ENCODE measurements at regions not wholly inside any gene's neighbourhood (a gene's known extent, or its start where the extent isn't known, plus 50 kb on each side); places are given as distances from the start of the nearest gene placed in this dataset.
A peak's percentile ranks its signal among the peaks of the same experiment; 100 is the strongest.

DNA sequence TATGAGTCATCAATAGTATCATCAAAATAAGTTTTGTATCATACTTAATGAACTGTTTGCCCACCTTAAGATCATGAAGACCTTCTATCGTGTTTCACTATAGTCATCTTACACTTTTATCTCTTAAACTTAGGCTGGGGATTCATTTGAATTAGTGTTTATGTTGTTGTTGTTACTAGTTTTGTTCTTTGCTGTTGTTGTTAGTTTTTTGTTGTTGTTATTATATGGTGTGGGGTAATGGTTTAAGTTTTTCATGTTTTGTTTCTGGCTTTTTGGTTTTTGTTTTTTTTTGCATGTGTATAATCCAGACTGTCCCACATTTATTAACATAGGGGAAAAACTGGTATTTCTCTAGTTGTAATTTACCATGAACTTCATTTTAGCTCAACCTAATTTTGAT is 965.1 kb upstream of the MIR17HG start:
- TF ChIP-seq MXI1 (IDR thresholded peaks at IDR 0.05; ENCODE audit: borderline replicate concordance, low read depth, low read length): no peak
- TF ChIP-seq FOS (IDR thresholded peaks at IDR 0.05; ENCODE audit: low read depth, low read length): 0 out of 2 replicates have a peak, but pooled peaks have one; percentile 12
- no peak overlapping the region for H2BK20ac ChIP-seq (ENCODE audit: low read depth, low read length)
- no peak overlapping the region for H4K8ac ChIP-seq (ENCODE audit: low read depth in 2 of 2, low read length in 2 of 2)
- no peak overlapping the region for H2BK15ac ChIP-seq (ENCODE audit: low read depth, low read length)
- H3K4ac ChIP-seq (ENCODE audit: low read depth, low read length): no peak overlapping the region
- dilution Hi-C loops (cut with HindIII; ENCODE audit: low sequenced_read_pairs, unreplicated experiment) (no loop called here), intact Hi-C loops (cut with micrococcal nuclease) (no loop called here), in situ Hi-C loops (cut with MboI; ENCODE audit: low sequenced_read_pairs) (no loop called here)
- no peaks in the 10 kb centered on the region for H3K27me3 ChIP-seq (ENCODE audit: control insufficient read depth, insufficient read depth, low read length)
- no peaks in the 10 kb centered on the region for H3K4me1 ChIP-seq (ENCODE audit: control insufficient read depth, insufficient read depth, low read length)
- BruUV-seq (replicated peaks): no TSS peak
- H3K4me3 ChIP-seq (ENCODE audit: insufficient read depth, low read depth, low read length): no peak overlapping the region
- H3K4me2 ChIP-seq (ENCODE audit: low read depth, low read length): no peak overlapping the region
- H3K56ac ChIP-seq (ENCODE audit: extremely low read depth, insufficient read depth, low read length): no peak overlapping the region
- no peak overlapping the region for H2AK5ac ChIP-seq (ENCODE audit: low read depth, low read length)
- H3K18ac ChIP-seq (ENCODE audit: low read depth, low read length): no peak overlapping the region
- DNase-seq (no peak), ATAC-seq (ENCODE audit: low read depth) (no peak)
- no peak overlapping the region for H3K23ac ChIP-seq (ENCODE audit: low read depth, low read length)
- no peaks in the 10 kb centered on the region for H3K9me1 ChIP-seq (ENCODE audit: insufficient read depth, low read length)
- no peaks in the 10 kb centered on the region for H3K36me3 ChIP-seq (ENCODE audit: control insufficient read depth, insufficient read depth, low read length)
- no peak overlapping the region for H3K9ac ChIP-seq (ENCODE audit: low read depth, low read length)
- ChIA-PET POLR2A (ENCODE audit: unreplicated experiment) (no interaction called here), CTCF (no interaction called here)
- no peak overlapping the region for H4K5ac ChIP-seq (ENCODE audit: low read depth, low read length)
- H3K9me3 ChIP-seq (ENCODE audit: control insufficient read depth, insufficient read depth, low read length): no peaks in the 10 kb centered on the region
- no peaks in the 10 kb centered on the region for H4K20me1 ChIP-seq (ENCODE audit: insufficient read depth, low read length)
- H3K79me1 ChIP-seq (ENCODE audit: low read depth in 1 of 2, low read length in 2 of 2): no peaks in the 10 kb centered on the region
- no peak overlapping the region for H2AK9ac ChIP-seq (replicated peaks; ENCODE audit: low read depth, low read length, poor library complexity)
- H2AFZ ChIP-seq (replicated peaks; ENCODE audit: low read length, poor library complexity): no peak overlapping the region
- no peak overlapping the region for H3K27ac ChIP-seq (ENCODE audit: insufficient read depth, low read length)
- no peak overlapping the region for H2BK5ac ChIP-seq (ENCODE audit: low read depth, low read length, poor library complexity, severe bottlenecking)
- no peak overlapping the region for H4K91ac ChIP-seq (ENCODE audit: insufficient read depth, low read depth, low read length)
- H3K14ac ChIP-seq (replicated peaks; ENCODE audit: low read depth, low read length): no peak overlapping the region
- no CpG with 5 or more reads among the region's 1 CpG for WGBS, 2 experiments (ENCODE audit: extremely low coverage in 2 of 2, insufficient read length in 1 of 2)
- H2BK120ac ChIP-seq (ENCODE audit: low read depth, low read length): no peak overlapping the region

Data from IMR-90 (cell line).